HepG2 (cell line): ENCODE measurements at regions not wholly inside any gene's neighbourhood (a gene's known extent, or its start where the extent isn't known, plus 50 kb on each side); places are given as distances from the start of the nearest gene placed in this dataset.
"Not testable (repeated sequence)": the region's sequence is repeated elsewhere in the genome, so short reads cannot be mapped to it uniquely, and the experiment has no call there.

Source experiments
- ATAC-seq: fragments of 200-7000 bp; cut with Tn5 transposase; 3 replicates; pipeline ENCODE4 v1.9.1; 2020; ENCODE audit warnings: mild to moderate bottlenecking, moderate library complexity
- BruUV-seq: library from RNA; stranded (reverse); fragments of 400-500 nt; replicated peaks from 2 replicates; lab custom pipeline; 2021; lab: Mats Ljungman, UMichigan
- CTCF ChIA-PET: fragments of 300-600 bp; formaldehyde crosslinking; extraction: SDS; loops from one replicate; lab custom pipeline; 2021; ENCODE audit warnings: low total read pairs, inconsistent platforms, low intra/inter-chr PET ratio; lab: Yijun Ruan, JAX
- POLR2A ChIA-PET: fragments of 350-600 bp; sonication (Branson Sonifier 250); formaldehyde crosslinking; loops from one replicate; lab custom pipeline; 2020; ENCODE audit warnings: antibody characterized with exemption, inconsistent platforms; lab: Yijun Ruan, JAX
- DNase-seq: peaks from one replicate; pipeline ENCODE4 v3.0.0-alpha.2; 2015; ENCODE audit warnings: low spot score
- FAIRE-seq: peaks from 3 replicates; lab custom pipeline; 2011; peaks lifted over from hg19 to GRCh38; lab: Jason Lieb, UNC
- H2AFZ ChIP-seq: one replicate; pipeline ENCODE4 v1.6.1; 2011; ENCODE audit warnings: low read length, inconsistent platforms
- H3K27ac ChIP-seq: fragments of 300-600 bp; 3 replicates; pipeline ENCODE4 v1.8.0; 2011; ENCODE audit warnings: mixed run types, mild to moderate bottlenecking, mixed read lengths, low read length, inconsistent platforms; ENCODE audit not compliant: insufficient read depth; ENCODE audit errors: extremely low read length
- H3K27me3 ChIP-seq, 2 experiments: fragments of 200-600 bp in 1 of 2; 2 replicates in 1 of 2; 3 replicates in 1 of 2; pipeline versions ENCODE4 v1.6.0 to v1.8.0; 2011; ENCODE audit warnings: low read length in 2 of 2, mild to moderate bottlenecking in 2 of 2, moderate library complexity in 2 of 2, inconsistent platforms in 1 of 2; ENCODE audit not compliant: insufficient read depth in 2 of 2, control insufficient read depth in 1 of 2
- H3K36me3 ChIP-seq, 2 experiments: fragments of 200-600 bp in 1 of 2; replicated peaks in 1 of 2; 2 replicates in 1 of 2; 3 replicates in 1 of 2; pipeline versions ENCODE4 v1.5.1 to v1.8.0; 2011; ENCODE audit warnings: low read length in 2 of 2, inconsistent platforms in 1 of 2; ENCODE audit not compliant: insufficient read depth in 2 of 2, control insufficient read depth in 1 of 2
- H3K4me1 ChIP-seq: 2 replicates; pipeline ENCODE4 v1.5.1; 2012; ENCODE audit warnings: low read length, inconsistent platforms; ENCODE audit not compliant: insufficient read depth
- H3K4me2 ChIP-seq: 2 replicates; pipeline ENCODE4 v1.6.0; 2011; ENCODE audit warnings: low read depth, low read length, inconsistent platforms
- H3K4me3 ChIP-seq, 3 experiments: fragments of 200-600 bp in 1 of 3; sonication (generic), shearing (Covaris generic) in 1 of 3; replicated peaks in 1 of 3; 2 replicates each; pipeline ENCODE4 v1.5.1; 2011 to 2016; ENCODE audit warnings: low read length in 3 of 3, inconsistent platforms in 2 of 3, low read depth in 2 of 3, mild to moderate bottlenecking in 2 of 3, control low read depth in 1 of 3, mixed read lengths in 1 of 3; ENCODE audit not compliant: insufficient read depth in 1 of 3
- H3K79me2 ChIP-seq: one replicate; pipeline ENCODE4 v1.6.1; 2011; ENCODE audit warnings: low read length, inconsistent platforms; ENCODE audit not compliant: insufficient read depth
- H3K9ac ChIP-seq: 2 replicates; pipeline ENCODE4 v1.6.0; 2011; ENCODE audit warnings: mild to moderate bottlenecking, low read depth, low read length, inconsistent platforms; ENCODE audit not compliant: insufficient read depth
- H3K9me3 ChIP-seq: 2 replicates; pipeline ENCODE4 v1.5.1; 2012; ENCODE audit warnings: mild to moderate bottlenecking, low read length
- H4K20me1 ChIP-seq: 2 replicates; pipeline ENCODE4 v1.6.0; 2011; ENCODE audit warnings: inconsistent platforms, mild to moderate bottlenecking, low read length, moderate library complexity; ENCODE audit not compliant: insufficient read depth
- NFKB2 ChIP-seq: sonication (generic); formaldehyde crosslinking; IDR thresholded peaks from 2 replicates; pipeline ENCODE4 v1.4.0; 2020; ENCODE audit warnings: missing genetic modification reagents, borderline replicate concordance
- TFDP1 ChIP-seq: IDR thresholded peaks from 2 replicates; pipeline ENCODE4 v1.6.1; 2016; ENCODE audit warnings: missing compliant biosample characterization, missing genetic modification reagents, borderline replicate concordance
- TFDP2 ChIP-seq: sonication (generic); formaldehyde crosslinking; IDR thresholded peaks from 2 replicates; pipeline ENCODE4 v1.4.0; 2020; ENCODE audit warnings: missing genetic modification reagents
- ZNF7 ChIP-seq: IDR thresholded peaks from 2 replicates; pipeline ENCODE4 v1.6.1; 2016; ENCODE audit warnings: missing biosample characterization, missing genetic modification reagents
- WGBS: methylation state at CpG from one replicate; pipeline ENCODE4 v1.1.6; 2017; ENCODE audit warnings: low lambda C conversion rate; 5-methylcytosine and 5-hydroxymethylcytosine counted together
- in situ Hi-C: cut with HindIII; loops from 2 replicates; pipeline ENCODE4 v1.10.0; 2017; ENCODE audit warnings: low pct_unique_long_range_greater_than_20kb; ENCODE audit not compliant: extremely low pct_ligation_motif_present
- intact Hi-C: fragments of 100-400 bp; cut with micrococcal nuclease; formaldehyde crosslinking; loops from one replicate; pipeline ENCODE4 v1.10.0; 2022; ENCODE audit not compliant: unreplicated experiment
- TF ChIP-seq, protein P1 (sequence below): sonication (generic); formaldehyde crosslinking; IDR thresholded peaks from 2 replicates; pipeline ENCODE4 v1.5.0; 2020; ENCODE audit warnings: mild to moderate bottlenecking, missing genetic modification reagents

GRCh38 chrX:85808217-85808616 is 239.1 kb downstream of the CHM start:
- H2AFZ ChIP-seq = no peak overlapping the region
- no peak overlapping the region for H3K4me2 ChIP-seq
- no peak for TF ChIP-seq TFDP1 (CRISPR knock-in tag)
- TF ChIP-seq NFKB2 (CRISPR knock-in tag) = no peak
- TF ChIP-seq ZNF7 (CRISPR knock-in tag) = no peak
- no peak for TF ChIP-seq TFDP2 (CRISPR knock-in tag)
- TF ChIP-seq, protein P1, sequence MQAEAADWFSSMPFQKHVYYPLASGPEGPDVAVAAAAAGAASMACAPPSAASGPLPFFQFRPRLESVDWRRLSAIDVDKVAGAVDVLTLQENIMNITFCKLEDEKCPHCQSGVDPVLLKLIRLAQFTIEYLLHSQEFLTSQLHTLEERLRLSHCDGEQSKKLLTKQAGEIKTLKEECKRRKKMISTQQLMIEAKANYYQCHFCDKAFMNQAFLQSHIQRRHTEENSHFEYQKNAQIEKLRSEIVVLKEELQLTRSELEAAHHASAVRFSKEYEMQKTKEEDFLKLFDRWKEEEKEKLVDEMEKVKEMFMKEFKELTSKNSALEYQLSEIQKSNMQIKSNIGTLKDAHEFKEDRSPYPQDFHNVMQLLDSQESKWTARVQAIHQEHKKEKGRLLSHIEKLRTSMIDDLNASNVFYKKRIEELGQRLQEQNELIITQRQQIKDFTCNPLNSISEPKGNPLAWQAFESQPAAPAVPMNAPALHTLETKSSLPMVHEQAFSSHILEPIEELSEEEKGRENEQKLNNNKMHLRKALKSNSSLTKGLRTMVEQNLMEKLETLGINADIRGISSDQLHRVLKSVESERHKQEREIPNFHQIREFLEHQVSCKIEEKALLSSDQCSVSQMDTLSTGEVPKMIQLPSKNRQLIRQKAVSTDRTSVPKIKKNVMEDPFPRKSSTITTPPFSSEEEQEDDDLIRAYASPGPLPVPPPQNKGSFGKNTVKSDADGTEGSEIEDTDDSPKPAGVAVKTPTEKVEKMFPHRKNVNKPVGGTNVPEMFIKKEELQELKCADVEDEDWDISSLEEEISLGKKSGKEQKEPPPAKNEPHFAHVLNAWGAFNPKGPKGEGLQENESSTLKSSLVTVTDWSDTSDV = no peak
- 40% methylated on average over 1 of the region's 6 CpGs for WGBS
- intact Hi-C loops (no loop called here), in situ Hi-C loops (no loop called here)
- FAIRE-seq = no peak
- no peaks in the 10 kb centered on the region for H3K27me3 ChIP-seq
- no peak overlapping the region for H3K27ac ChIP-seq
- H3K79me2 ChIP-seq = no peaks in the 10 kb centered on the region
- ATAC-seq = no peak
- CTCF ChIA-PET = no interaction called here
- H4K20me1 ChIP-seq = no peaks in the 10 kb centered on the region
- H3K4me1 ChIP-seq = no peaks in the 10 kb centered on the region
- no peaks in the 10 kb centered on the region for H3K9me3 ChIP-seq
- no peak overlapping the region for H3K4me3 ChIP-seq
- H3K36me3 ChIP-seq = no peaks in the 10 kb centered on the region
- POLR2A ChIA-PET = no interaction called here
- no peak for DNase-seq
- no peak overlapping the region for H3K9ac ChIP-seq
- BruUV-seq = no TSS peak

GRCh38 chrX:85772391-85772790 is 275.0 kb downstream of the CHM start:
- DNase-seq, H3K27ac ChIP-seq, FAIRE-seq, H3K79me2 ChIP-seq, intact Hi-C loops, H3K36me3 ChIP-seq, H4K20me1 ChIP-seq, BruUV-seq, H3K4me1 ChIP-seq, ATAC-seq, H3K4me3 ChIP-seq, in situ Hi-C loops, POLR2A ChIA-PET, H3K9me3 ChIP-seq, CTCF ChIA-PET, H3K27me3 ChIP-seq, H3K4me2 ChIP-seq, H2AFZ ChIP-seq, H3K9ac ChIP-seq: not testable (repeated sequence)
- no CpG with 5 or more reads among the region's 8 CpGs for WGBS
